Body of pancreas (tissue), 4 donors: ENCODE measurements at regions not wholly inside any gene's neighbourhood (a gene's known extent, or its start where the extent isn't known, plus 50 kb on each side); places are given as distances from the start of the nearest gene placed in this dataset.

Source experiments
- CTCF ChIP-seq, 7 experiments: fragments of 450-650 bp in 4 of 7; fragments of 200-600 bp in 3 of 7; sonication (generic) in 3 of 7; IDR thresholded peaks; one replicate each; pipeline ENCODE4 v1.5.1; 2016 to 2019; ENCODE audit warnings: antibody characterized with exemption in 7 of 7
- POLR2A ChIP-seq, 3 donors: fragments of 450-650 bp; IDR thresholded peaks; one replicate each; pipeline ENCODE4 v1.6.1; 2016; ENCODE audit warnings: antibody characterized with exemption in 3 of 3, mild to moderate bottlenecking in 2 of 3

- TF ChIP-seq CTCF (IDR thresholded peaks at IDR 0.05) (no peak), POLR2A (IDR thresholded peaks at IDR 0.05) (no peak)
These were observed 567.5 kb upstream of the SLC35B3 start for GRCh38 chr6:9002833-9003232.
